Embryonic facial prominence (tissue), 1 donor: ENCODE measurements at regions not wholly inside any gene's neighbourhood (a gene's known extent, or its start where the extent isn't known, plus 50 kb on each side); places are given as distances from the start of the nearest gene placed in this dataset.

Experiments used
- DNase-seq: peaks from one replicate; pipeline ENCODE4 v3.0.0-alpha.2; 2016; ENCODE audit errors: extremely low spot score

DNA sequence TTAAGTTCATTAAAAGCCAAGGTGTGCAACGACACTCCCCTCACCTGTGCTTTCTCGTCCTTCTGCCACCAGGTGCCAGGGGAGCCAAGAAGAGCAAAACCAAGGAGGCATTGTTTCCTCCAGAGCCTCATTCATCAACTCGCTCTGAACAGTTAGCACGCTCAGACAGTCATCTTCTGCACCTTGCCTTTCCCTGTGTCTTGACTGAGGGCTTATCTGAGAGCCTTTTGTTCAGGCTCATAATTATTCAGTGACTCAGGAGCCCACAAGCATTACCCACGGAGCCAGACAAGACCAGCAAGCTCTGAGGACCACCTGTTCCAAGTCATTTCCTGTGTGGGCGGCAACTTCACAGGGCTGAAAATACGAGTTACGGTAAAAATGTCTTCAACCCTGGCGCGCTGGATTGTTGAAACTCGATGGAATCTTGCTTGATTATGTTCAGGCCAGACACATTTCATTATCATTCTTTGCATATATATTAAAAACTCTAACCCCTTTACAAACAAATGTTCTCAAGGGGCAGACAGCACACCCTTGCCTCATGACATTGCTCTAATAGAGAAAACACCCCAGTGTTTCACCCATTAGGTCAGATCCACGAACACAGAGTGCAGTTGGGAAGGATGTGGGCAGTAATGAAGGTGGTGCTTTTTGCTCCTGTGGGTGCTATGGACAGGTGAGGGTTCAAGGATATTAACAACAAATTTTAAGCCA is 89.7 kb upstream of the RUNX1 start:
- DNase-seq, result no peak

DNA sequence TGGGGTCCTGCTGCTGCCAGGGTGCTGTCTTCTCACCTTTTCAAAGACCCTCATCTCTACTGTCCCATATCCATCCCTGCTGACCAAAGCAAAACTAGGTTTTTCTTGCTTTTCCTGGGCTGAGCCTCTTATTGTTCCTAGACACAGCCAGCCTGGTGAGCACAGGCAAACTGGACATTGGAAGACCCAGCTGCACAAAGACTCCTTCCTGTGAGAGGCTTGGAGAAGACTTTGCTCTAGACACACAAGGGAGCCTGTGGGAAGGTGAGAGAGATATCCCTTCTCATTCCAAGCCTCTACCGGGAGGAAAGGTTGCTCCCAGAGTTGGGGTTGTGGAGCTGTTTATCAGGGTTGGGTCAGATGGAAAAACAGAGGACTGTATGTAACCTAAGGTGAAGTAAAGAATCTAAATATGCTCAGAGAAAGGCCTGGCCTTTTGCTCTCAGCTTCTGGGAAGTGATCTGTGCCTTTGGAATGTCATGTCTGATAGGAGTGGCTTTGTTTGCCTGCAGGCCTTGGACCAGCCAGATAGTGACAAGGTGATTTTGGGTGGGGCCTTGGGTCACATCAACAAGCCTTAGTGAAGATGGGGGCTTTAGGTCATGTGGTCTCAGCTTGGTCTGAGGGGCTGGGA is 87.6 kb upstream of the RUNX1 start:
- DNase-seq, result no peak

DNA sequence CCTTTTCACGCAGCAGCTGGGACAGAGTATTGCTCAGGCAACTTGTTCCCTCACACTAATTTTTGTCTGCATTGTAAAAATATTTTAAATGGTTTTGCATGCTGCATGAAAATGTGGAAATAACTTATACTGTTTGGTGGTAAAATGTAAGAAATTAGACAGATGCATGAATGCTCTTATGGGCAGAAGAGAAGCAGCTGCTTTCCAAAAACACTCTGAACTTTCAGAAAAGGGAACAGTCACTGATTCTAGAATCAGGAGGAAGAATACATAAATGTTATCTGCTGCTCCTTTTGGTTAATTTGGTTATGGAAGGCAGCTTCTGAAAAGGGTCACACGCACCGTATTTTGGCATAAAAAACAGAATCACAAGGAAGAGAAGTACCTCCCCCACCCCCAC is 87.0 kb upstream of the RUNX1 start:
- DNase-seq, result no peak

DNA sequence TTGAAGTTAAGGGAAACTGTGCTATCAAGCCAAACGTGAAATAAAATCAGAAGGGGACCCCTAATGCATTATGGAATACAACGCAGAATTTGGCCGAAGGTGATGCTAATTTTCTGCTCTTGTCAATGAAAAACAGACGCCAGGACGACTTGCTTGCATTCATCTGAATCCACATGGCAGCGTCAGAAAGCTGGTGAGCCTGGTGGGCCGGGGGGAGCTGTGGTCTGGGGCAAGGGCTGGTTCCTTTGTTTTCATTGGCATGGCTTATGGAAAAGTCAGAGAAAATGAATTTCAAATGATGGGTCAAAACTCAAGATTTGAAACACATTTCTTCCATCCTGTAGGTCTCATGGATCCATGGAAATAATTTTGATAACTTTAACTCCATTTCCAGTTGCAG is 86.4 kb upstream of the RUNX1 start:
- DNase-seq, result peak; percentile 31

DNA sequence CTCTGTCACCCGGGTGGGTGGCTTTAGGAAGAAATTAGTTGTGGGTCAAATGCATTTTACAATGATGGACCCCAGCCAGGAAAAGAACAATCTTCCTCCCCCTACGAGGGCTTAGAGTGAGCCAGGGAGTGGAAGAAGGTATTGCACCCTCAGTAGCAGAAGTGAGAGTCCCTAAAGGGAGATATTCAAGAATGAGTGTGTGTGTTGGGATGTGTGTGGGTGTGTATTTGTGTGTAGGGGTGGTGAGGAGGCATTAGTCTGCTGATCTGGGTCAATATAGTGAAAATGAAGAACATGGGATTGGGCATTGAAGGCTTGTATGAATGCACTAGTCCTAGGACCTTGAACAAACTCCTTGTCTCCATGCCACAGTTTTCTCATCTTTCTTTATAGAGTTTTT is 85.2 kb upstream of the RUNX1 start:
- DNase-seq, result no peak

DNA sequence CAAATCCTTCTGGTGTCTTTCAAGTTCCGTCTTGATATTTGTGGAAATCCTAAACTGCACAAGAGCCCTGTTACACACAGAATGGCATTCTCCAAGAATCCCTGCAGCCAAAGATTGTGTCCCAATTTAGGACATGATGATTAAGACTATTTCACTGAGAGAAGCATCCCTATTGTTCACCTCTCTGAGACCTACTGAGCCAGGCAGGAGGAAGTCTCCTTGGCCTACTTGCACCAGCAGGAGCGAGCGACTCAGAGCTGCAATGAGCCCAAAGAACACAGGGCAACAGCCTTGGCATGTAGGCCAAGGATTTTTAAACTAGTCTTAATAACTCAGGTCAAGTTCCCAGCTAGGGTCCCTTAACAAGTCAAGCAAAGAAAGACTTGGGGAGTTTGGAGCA is 79.4 kb upstream of the RUNX1 start:
- no peak for DNase-seq

DNA sequence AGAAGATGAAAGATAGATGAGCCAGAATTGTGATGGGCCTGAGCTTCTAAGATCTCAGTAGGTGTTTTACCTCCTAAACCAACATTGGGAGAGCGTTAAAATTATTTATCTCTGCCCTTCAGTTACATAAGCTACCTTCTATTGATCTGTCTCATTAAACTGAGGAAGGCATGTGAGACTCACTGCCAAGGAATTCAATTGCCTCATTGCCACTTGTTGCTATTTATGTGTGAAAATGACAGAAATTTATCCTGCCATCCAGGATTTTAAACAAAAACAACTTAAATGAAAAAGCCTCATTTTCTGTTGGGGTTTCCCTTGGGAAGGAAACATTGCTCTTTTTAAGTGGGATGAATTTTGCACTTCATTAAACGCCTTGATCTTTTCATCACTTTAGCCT is 78.7 kb upstream of the RUNX1 start:
- no peak for DNase-seq

DNA sequence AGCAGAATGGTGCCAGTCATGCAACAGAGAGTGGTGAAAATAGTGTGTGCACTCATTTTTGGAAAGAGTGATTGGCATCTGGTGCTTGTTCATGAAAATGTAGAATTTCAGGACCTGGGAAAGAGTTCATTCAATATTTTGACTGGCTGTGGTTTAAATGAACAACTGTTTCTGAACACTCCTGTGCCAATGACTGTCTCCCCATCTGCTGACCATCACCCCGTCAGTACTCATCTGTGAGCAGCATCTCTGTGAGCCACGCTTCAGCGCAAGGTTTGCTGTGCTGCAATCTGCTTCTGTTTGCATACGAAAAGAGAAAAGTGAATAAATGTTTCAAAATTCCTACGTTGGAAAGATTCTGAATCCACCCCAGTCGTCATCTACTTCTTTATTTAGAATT is 77.9 kb upstream of the RUNX1 start:
- no peak for DNase-seq

DNA sequence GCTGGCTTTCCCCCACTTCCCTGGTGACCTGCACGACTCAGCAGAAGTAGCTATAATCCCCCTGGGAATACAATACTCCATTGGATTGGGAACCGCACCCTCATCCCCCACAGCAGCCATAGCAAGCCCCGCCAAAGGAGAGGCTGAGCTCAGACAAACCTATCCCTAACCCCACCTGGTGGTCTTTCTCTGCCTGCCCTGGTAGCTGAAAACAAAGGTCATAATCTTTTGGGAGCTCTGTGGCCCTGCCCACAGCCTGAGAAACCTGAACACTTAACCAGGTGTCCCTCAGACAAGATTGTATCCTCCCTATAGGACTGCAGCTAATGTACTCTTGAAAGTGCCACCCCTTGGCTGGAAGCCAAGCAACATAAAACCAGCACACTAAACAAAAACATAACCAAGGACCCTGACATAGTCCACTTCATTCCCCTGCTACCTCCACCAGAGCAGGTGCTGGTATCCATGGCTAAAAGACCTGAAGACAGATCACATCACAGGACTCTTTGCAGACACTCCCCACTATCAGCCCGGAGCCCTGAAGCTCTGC is 71.6 kb upstream of the RUNX1 start:
- no peak for DNase-seq

DNA sequence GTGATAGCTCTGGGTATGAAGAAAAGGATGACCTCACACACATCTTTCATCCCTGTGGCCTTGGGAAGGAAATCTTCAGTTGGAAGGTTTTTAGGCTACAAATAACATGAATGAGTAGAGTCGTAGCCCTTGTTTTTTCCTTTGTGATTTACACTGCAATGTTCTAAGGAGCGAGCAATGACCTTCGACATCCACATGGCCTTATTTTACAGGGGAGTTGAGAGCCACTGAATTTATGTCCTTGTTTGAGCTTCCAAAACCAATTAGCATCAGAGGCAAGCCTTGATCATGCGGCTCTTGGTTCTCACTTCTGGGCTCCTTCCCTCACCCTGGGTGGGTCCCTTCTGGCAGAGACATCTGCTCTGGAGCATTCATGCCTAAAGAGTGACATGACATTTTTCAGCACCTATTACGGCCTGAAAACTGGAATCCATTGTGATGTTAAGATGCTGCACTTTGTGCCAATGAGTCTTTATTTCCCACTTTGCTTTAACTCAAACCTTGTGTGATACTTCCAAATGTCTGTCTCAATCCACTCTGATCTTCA is 70.5 kb upstream of the RUNX1 start:
- DNase-seq, result no peak

DNA sequence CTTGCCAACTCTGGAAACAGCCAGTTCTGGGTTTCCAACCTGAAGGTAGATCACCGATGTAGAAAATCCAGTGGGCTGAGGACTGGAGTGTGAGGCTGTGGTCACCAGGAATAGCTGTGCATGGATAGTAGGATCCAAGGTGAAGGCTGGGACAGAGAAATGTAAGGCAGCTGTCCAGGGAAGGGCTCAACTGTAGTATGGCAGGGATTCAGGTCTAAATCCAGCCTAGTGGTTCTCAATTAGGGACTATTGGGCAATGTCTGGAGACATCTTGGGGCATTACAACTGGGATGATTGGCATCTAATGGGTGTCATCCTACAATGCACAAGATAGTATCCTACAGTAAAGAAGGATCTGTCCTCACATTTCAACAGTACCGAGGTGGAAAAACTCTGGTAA is 67.7 kb upstream of the RUNX1 start:
- DNase-seq, result no peak

DNA sequence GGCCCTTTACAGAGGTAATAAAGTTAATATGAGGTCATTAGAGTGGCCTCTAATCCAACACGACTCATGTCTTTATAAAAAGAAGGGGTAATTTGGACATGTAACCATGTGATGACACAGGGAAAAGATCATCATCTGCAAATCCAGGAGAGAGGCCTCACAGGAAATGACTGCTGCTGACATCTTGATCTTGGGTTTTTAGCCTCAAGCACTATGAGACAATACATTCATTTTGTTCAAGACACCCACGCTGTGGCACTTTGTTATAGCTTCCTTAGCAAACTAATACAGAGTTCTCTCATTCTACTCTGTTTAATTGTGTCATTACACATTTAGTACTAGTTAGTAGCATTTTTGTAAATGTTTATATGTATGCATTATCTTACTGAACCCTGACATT is 64.0 kb upstream of the RUNX1 start:
- DNase-seq, result no peak

DNA sequence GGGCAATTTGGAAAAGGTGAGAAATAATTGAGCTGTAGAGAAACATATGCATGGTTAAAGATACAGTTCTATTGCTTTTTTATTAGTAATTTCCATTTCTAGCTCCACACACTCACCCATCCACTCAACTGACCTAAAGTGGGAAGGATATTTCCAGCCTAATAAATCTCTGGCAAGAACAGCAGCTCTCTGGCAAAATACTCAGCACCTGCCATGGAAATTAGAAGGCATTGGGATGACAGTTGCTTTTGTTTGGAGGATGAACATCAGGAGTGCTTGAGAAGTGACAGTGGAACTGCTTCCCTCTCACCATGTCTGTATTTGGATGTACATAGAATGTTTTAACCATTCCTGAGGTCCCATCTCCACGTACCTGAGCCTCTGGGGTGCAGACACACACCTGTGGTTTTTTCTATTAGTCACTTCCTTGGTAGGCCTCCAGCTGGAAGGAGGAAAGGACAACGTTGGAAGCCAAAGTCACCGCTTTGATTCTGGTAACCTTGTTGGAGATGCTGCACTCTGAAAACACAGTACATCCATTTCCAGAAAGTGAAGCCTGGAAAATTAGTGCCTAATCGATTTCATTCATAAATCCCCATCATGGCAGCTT is 62.3 kb upstream of the RUNX1 start:
- no peak for DNase-seq

DNA sequence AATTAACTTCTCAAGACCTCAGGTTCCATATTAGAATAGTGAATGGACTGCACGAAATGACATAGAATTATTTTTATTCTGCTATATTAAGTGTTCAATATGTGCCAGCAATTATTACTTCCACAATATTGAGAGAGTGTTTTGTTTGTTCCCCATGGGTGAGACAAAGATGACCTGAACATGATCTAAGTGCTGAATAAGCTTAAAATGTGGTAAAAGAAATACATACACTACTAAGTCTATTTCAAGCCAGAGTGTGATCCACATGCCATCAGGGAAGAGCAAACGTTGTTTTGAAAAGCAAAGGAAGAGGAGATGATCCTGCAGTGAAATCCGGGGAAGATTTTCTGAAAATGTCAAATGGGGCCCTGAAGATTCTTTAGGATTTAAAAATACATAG is 59.8 kb upstream of the RUNX1 start:
- no peak for DNase-seq

DNA sequence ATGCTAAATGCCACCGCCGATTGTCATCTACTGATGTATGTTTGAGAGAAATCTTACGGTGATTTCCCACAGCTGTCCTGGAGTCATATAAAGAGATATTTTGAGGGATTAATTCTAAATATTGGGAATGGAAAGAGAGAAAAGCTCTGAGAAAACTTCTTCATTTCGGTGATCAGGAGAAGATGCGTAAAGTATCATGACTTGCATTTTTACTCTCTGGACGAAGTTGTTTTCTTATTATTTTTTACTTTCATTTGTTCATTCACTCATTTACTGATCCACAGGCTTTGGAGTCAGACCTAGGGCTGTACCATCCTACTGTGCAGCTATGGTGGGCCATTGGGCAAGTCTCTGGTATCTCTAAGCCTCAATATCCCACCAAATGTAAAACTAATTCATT is 58.4 kb upstream of the RUNX1 start:
- no peak for DNase-seq

DNA sequence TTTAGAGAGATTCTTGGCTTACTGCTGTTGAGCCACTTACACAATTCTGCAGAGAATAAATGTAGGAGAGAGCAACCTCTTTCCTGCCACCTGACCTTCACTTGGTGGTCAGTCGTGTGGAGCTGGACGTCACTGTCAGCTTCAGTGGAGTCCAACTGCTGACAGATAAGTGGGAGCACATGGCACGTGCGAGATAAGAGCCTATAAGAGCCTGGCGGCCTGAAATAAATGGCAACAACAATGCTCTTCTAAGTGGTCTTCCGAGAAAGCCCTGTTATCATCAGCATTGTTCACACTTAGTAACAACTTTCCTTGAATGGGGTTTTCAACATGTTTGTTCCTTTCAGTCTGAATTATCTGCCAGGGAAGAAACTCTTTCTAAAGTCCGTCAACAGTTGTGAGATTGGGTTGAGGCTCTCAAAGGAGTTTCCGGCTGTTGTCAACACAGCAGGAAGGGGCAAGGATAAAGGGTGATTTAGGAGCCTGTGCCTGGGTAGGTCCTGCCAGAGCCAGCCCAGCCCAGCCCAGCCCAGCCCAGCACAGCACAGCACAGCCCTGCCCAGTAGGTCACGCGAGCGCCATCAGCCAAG is 57.2 kb upstream of the RUNX1 start:
- DNase-seq, result no peak

DNA sequence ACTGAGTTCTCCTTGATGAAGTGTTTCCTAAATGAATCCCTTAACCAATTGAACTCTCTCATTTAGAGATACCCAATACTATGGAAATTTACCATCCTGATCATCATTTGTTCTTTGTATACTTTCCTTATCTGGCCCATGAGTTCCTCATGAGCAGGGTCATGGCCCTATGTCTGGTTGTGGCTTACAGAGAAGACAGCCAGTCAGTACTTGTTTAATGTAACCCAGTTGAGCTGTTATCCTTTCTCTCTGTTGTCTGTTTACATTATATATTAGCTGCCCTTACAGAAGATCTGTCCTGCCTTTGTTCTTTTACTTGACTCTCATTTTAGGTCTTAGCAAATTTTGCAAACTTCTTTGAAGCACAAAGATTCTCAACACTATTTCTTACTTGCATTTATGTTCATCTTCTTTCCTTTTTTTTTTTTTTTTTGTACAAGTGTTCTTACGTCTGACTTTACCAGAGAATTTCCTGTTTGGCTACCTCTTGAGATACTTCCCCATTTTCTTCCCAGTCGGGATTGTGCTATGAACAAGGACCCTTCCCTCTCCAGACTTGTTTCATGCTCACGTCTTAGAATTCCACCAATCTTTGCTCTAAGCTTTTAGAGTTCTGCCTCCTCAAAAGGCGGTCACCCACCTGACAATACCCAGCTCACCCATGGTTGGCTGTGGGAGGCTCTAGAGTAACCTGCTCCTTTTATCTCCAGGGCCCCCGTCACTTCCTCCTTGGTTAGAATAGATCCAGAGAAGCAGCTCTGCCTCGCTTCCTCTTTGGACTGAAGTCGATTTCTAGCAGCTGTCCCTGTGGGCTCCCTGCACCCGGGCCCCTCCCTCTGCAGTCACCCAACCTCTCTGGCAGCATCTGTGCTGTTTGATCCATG is 53.6 kb upstream of the RUNX1 start:
- DNase-seq, result no peak

DNA sequence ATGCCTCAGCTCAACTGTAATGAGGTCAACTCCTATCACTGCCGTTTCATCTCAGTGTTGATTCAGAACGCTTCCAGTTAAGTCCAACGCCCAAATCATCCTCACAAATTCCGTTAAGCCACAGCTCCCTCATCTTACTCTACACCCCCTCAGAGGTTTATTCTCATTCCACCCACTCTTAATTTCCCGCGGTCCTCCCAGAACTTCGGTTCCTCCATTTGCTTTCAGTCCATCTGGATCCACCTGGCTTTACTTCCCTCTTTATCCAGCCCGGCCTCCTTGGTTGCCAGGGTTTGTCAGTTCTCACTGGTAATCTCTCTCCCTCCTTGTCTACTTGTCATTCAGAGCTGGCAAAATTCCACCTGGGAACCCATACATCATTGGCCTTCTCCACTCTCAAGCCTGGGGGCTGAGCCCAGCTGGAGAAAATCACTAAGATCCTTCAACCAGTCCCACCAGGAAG is 51.3 kb upstream of the RUNX1 start:
- no peak for DNase-seq

DNA sequence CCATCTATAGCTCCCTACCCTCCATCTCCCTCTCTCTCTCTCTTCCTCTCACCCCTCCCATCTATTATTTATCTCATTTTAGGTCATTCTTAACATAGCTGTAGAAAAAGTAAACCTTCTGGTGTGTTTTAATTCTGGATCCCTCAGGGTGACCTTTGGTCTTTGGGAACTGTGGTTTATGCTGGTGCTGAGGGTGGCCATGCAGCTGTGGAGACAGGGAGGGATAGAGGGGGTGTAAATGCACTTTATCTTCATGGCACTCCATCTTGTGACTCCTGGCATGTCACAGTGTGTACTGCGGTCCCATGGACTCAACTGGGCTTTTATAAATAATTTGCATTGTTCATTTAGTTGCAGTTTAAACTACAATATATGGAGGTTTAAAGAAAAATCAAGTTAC is 50.2 kb upstream of the RUNX1 start:
- DNase-seq, result no peak
